WTC11 (cell line): ENCODE measurements at regions not wholly inside any gene's neighbourhood (a gene's known extent, or its start where the extent isn't known, plus 50 kb on each side); places are given as distances from the start of the nearest gene placed in this dataset.

Experiments used
- CTCF ChIP-seq: fragments of 200-600 bp; IDR thresholded peaks from 2 replicates; pipeline ENCODE4 v1.8.0; 2022; ENCODE audit warnings: antibody characterized with exemption
- RELA ChIP-seq: sonication (generic); formaldehyde crosslinking; IDR thresholded peaks from 2 replicates; pipeline ENCODE4 v1.8.1; 2022; ENCODE audit warnings: missing genetic modification reagents, mild to moderate bottlenecking, borderline replicate concordance

- TF ChIP-seq RELA (no peak), CTCF (no peak)
Observed at GRCh38 chr4:97475621-97476020, 667.7 kb downstream of the STPG2 start.
